CD4-positive, CD25-positive, alpha-beta regulatory T cell (primary cell): ENCODE measurements at regions not wholly inside any gene's neighbourhood (a gene's known extent, or its start where the extent isn't known, plus 50 kb on each side); places are given as distances from the start of the nearest gene placed in this dataset.
"Not testable (repeated sequence)": the region's sequence is repeated elsewhere in the genome, so short reads cannot be mapped to it uniquely, and the experiment has no call there.

Experiments used
- ATAC-seq, 2 donors: fragments of 150-1000 bp; cut with Tn5 transposase; one replicate each; pipeline ENCODE4 v1.10.0; 2021; ENCODE audit warnings: low read depth in 2 of 2, moderate number of reproducible peaks in 2 of 2, moderate library complexity in 1 of 2
- DNase-seq, 3 donors: peaks; one replicate each; pipeline versions ENCODE4 v3.0.0 to v3.0.0-alpha.2; 2012 to 2022; ENCODE audit warnings: mixed read lengths in 1 of 3
- H3K27ac ChIP-seq: one replicate; pipeline ENCODE4 v1.7.0; 2013; ENCODE audit warnings: mild to moderate bottlenecking, low read length; ENCODE audit not compliant: insufficient read depth, poor library complexity, severe bottlenecking
- H3K27me3 ChIP-seq: one replicate; pipeline ENCODE4 v1.7.0; 2013; ENCODE audit warnings: low read length; ENCODE audit not compliant: control insufficient read depth, insufficient read depth
- H3K36me3 ChIP-seq: one replicate; pipeline ENCODE4 v1.7.0; 2013; ENCODE audit warnings: mild to moderate bottlenecking, low read length, moderate library complexity; ENCODE audit not compliant: control insufficient read depth, insufficient read depth
- H3K4me1 ChIP-seq: 2 replicates; pipeline ENCODE4 v1.7.0; 2013; ENCODE audit warnings: mild to moderate bottlenecking, low read length; ENCODE audit not compliant: insufficient read depth, control insufficient read depth, poor library complexity, severe bottlenecking
- H3K4me3 ChIP-seq: one replicate; pipeline ENCODE4 v1.7.0; 2013; ENCODE audit warnings: low read depth, mild to moderate bottlenecking, low read length, moderate library complexity
- H3K9me3 ChIP-seq, 2 experiments: 1 replicate in 1 of 2; 2 replicates in 1 of 2; pipeline ENCODE4 v1.7.0; 2013; ENCODE audit warnings: low read length in 2 of 2, mild to moderate bottlenecking in 1 of 2, moderate library complexity in 1 of 2; ENCODE audit not compliant: control insufficient read depth in 2 of 2
- H3K27ac Mint-ChIP-seq, 3 donors: one replicate each; pipeline ENCODE4 v1.8.0; 2020 to 2022; ENCODE audit warnings: mild to moderate bottlenecking in 3 of 3, mixed read lengths in 3 of 3, moderate library complexity in 2 of 3
- H3K27me3 Mint-ChIP-seq: one replicate; pipeline ENCODE4 v1.8.0; 2022; ENCODE audit warnings: mild to moderate bottlenecking, mixed read lengths
- H3K36me3 Mint-ChIP-seq: one replicate; pipeline ENCODE4 v1.8.0; 2020; ENCODE audit warnings: mixed read lengths
- H3K4me1 Mint-ChIP-seq, 4 donors: one replicate each; pipeline ENCODE4 v1.8.0; 2020 to 2022; ENCODE audit warnings: mixed read lengths in 4 of 4, mild to moderate bottlenecking in 1 of 4
- H3K4me3 Mint-ChIP-seq, 4 donors: one replicate each; pipeline ENCODE4 v1.8.0; 2020 to 2022; ENCODE audit warnings: mild to moderate bottlenecking in 4 of 4, mixed read lengths in 4 of 4, moderate library complexity in 3 of 4
- H3K9me3 Mint-ChIP-seq, 7 donors: one replicate each; pipeline ENCODE4 v1.8.0; 2020 to 2022; ENCODE audit warnings: mixed read lengths in 7 of 7, mild to moderate bottlenecking in 3 of 7, moderate library complexity in 2 of 7

DNA sequence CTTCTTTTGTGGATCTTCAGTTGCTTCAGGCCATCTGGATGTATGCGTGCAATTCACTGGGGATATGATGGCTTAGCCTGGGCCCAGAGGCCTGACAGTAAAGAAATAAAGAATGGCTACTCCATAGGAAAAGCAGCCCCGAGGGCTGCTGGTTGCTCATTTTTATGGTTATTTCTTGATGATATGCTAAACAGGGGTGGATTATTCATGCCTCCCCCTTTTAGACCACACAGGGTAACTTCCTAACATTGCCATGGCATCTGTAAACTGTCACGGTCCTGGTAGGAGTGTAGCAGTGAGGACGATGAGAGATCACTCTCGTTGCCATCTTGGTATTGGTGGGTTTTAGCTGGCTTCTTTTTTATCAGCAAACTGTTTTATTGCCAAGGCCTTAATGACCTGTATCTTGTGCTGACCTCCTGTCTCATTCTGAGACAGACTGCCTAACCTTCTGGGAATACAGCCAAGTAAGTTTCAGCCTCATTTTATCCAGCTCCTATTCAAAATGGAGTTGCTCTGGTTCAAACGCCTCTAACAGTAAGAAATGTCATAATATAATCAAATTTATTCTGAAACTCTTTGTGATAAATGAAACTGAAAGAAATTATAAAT is 60.5 kb downstream of the DSEL start:
- Histone ChIP-seq H3K27ac (no peak overlapping the region), H3K36me3 (no peaks in the 10 kb centered on the region), H3K4me1 (no peaks in the 10 kb centered on the region), H3K4me3 (no peak overlapping the region), H3K27me3 (no peaks in the 10 kb centered on the region), H3K9me3 (no peaks in the 10 kb centered on the region)
- H3K27me3 Mint-ChIP-seq: no peaks in the 10 kb centered on the region
- no peak overlapping the region for H3K27ac Mint-ChIP-seq
- no peak for ATAC-seq
- H3K36me3 Mint-ChIP-seq: no peaks in the 10 kb centered on the region
- no peak for DNase-seq
- peaks cover 0 to 10% (median 3%) of the 10 kb centered on the region in 7 donors for H3K9me3 Mint-ChIP-seq
- no peaks in the 10 kb centered on the region for H3K4me1 Mint-ChIP-seq
- no peak overlapping the region for H3K4me3 Mint-ChIP-seq

DNA sequence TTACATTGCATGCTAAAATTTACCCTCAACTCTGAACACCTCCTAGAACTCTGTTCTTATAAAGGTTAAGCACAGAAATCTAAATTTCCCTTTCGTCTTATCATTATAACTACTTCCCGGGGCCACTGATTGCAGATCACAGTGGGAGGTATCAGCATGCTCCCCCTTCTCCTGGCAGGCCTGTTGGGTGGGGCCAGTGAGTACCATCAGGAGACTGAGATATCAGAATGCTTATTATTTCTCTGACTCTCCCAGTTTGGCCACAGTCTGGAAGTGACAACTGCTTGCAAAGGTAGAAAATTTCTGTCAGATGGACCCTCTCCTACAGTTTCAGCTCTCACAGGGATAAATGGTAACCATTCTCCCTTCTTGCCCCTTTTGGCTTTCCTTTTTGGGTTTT is 62.6 kb downstream of the DSEL start:
- Mint-ChIP-seq H3K4me1 (no peaks in the 10 kb centered on the region), H3K4me3 (no peak overlapping the region), H3K9me3 (peaks cover 1 to 14% (median 6%) of the 10 kb centered on the region in 7 donors), H3K27me3 (no peaks in the 10 kb centered on the region), H3K27ac (no peak overlapping the region), H3K36me3 (no peaks in the 10 kb centered on the region)
- no peak for DNase-seq
- H3K4me3 ChIP-seq: no peak overlapping the region
- no peaks in the 10 kb centered on the region for H3K36me3 ChIP-seq
- no peaks in the 10 kb centered on the region for H3K4me1 ChIP-seq
- H3K27ac ChIP-seq: no peak overlapping the region
- H3K27me3 ChIP-seq: no peaks in the 10 kb centered on the region
- ATAC-seq: no peak
- no peaks in the 10 kb centered on the region for H3K9me3 ChIP-seq

DNA sequence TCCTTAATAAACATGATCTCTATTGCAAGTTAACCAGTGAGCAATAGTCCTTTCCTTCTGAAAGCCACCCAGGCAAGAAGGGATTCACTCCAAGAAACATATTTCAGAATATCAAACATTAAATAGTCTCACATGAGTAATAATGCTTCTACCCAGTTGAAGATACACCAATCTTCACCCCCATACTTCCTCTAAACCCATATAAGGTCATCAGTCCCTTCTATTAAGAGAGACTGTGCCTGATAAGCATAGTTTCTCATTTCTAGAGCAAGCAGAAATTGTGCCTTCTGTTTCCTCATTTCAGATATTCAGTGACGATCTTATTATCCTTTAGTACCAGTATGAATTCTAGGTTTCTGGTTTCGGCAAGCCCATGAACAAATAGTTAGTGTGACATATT is 64.6 kb downstream of the DSEL start:
- H3K36me3 ChIP-seq: no peaks in the 10 kb centered on the region
- H3K4me1 ChIP-seq: no peaks in the 10 kb centered on the region
- no peaks in the 10 kb centered on the region for H3K9me3 ChIP-seq
- no peaks in the 10 kb centered on the region for H3K27me3 Mint-ChIP-seq
- no peaks in the 10 kb centered on the region for H3K36me3 Mint-ChIP-seq
- DNase-seq (no peak), ATAC-seq (no peak)
- H3K4me3 ChIP-seq: no peak overlapping the region
- no peaks in the 10 kb centered on the region for H3K4me1 Mint-ChIP-seq
- no peaks in the 10 kb centered on the region for H3K27me3 ChIP-seq
- H3K4me3 Mint-ChIP-seq: no peak overlapping the region
- no peak overlapping the region for H3K27ac ChIP-seq
- no peak overlapping the region for H3K27ac Mint-ChIP-seq
- peaks cover 4 to 18% (median 8%) of the 10 kb centered on the region in 7 donors for H3K9me3 Mint-ChIP-seq

DNA sequence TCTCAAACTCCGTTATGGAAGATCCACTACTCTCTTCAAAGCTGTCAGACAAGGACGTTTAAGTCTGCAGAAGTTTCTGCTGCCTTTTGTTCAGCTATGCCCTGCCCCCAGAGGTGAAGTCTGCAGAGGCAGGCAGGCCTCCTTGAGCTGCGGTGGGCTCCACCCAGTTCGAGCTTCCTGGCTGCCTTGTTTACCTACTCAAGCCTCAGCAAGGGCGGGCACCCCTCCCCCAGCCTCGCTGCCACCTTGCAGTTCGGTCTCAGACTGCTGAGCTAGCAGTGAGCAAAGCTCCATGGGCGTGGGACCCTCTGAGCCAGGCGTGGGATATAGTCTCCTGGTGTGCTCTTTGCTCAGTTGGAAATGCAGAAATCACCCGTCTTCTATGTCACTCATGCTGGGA is 65.4 kb downstream of the DSEL start:
- H3K9me3 ChIP-seq, H3K27ac ChIP-seq, H3K36me3 Mint-ChIP-seq, H3K4me1 Mint-ChIP-seq, H3K27me3 Mint-ChIP-seq, H3K4me1 ChIP-seq, H3K4me3 ChIP-seq, ATAC-seq, H3K4me3 Mint-ChIP-seq, H3K36me3 ChIP-seq, H3K27me3 ChIP-seq, H3K27ac Mint-ChIP-seq: not testable (repeated sequence)
- DNase-seq: peak in 2 of 3 donors; percentile 8 to 19
- H3K9me3 Mint-ChIP-seq: peaks cover 4 to 21% (median 8%) of the 10 kb centered on the region in 7 donors

DNA sequence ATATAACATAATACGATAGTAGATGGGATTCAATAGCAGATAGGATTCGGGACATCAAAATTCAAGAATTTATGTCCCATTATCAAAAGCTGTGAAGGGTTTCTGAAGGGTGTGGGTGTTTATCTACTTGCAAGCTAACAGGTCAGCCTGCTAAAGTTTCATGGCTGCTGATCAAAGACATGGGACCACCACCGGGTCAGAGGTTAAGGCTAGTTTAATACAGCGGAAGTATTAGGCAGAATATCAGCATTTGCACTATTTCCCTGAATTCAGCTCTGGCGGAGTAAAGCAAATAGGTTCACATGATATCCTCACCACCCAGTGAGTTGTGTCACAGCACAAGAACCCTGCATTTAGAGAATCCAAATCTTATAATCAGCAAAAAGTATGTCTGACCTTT is 82.5 kb downstream of the DSEL start:
- H3K4me3 Mint-ChIP-seq: no peak overlapping the region
- no peaks in the 10 kb centered on the region for H3K27me3 Mint-ChIP-seq
- no peak overlapping the region for H3K27ac ChIP-seq
- H3K9me3 Mint-ChIP-seq: peaks cover 0 to 17% (median 4%) of the 10 kb centered on the region in 7 donors
- H3K4me1 Mint-ChIP-seq: no peaks in the 10 kb centered on the region
- no peaks in the 10 kb centered on the region for H3K27me3 ChIP-seq
- H3K9me3 ChIP-seq: peaks cover 0 to 1% of the 10 kb centered on the region in 2 experiments
- H3K27ac Mint-ChIP-seq: no peak overlapping the region
- H3K4me1 ChIP-seq: no peaks in the 10 kb centered on the region
- ATAC-seq: no peak
- no peak overlapping the region for H3K4me3 ChIP-seq
- DNase-seq: no peak
- no peaks in the 10 kb centered on the region for H3K36me3 ChIP-seq
- H3K36me3 Mint-ChIP-seq: no peaks in the 10 kb centered on the region

DNA sequence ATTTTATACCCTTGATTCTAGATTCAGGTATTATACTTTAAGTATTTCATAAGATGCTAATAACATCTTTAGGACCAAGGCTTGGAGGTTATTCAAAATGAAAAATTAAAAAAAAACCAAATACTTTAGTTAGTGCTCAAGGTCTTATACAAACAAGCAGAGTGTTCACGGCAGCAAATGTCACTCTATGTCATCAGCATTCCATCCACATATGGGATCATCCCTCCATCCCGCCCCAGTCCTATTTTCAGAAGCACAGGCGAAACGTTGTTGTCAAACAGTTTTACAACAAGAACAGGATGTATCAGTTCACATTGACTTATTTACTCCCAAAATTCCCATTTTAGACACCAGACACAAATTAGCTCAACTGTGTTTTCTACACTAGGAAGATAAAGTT is 83.7 kb downstream of the DSEL start:
- Histone ChIP-seq H3K9me3 (peaks cover 0 to 1% of the 10 kb centered on the region in 2 experiments), H3K27me3 (no peaks in the 10 kb centered on the region), H3K36me3 (no peaks in the 10 kb centered on the region), H3K4me1 (no peaks in the 10 kb centered on the region), H3K27ac (no peak overlapping the region), H3K4me3 (no peak overlapping the region)
- Mint-ChIP-seq H3K27ac (no peak overlapping the region), H3K27me3 (no peaks in the 10 kb centered on the region), H3K4me1 (no peaks in the 10 kb centered on the region), H3K4me3 (no peak overlapping the region), H3K9me3 (peaks cover 0 to 9% (median 4%) of the 10 kb centered on the region in 7 donors), H3K36me3 (no peaks in the 10 kb centered on the region)
- DNase-seq: no peak
- no peak for ATAC-seq

DNA sequence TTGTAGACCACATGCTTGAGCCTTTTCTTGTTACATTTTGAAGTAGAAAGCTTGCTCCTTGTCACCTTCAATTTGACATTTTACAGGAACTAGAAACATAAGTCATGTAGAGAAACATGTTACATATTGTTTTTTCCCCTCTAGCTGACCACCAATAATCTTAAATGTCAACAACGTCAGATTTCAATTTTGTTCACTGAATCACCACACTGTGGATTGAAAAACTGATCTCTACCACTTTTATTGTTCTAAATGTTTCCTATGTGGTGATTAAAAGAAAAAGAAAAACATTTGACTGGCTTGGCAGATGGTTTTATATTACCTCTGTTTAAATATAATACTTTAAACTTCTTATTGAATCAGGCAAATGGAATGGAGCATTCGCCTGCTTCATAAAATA is 87.7 kb downstream of the DSEL start:
- H3K27ac ChIP-seq: no peak overlapping the region
- H3K4me1 Mint-ChIP-seq: no peaks in the 10 kb centered on the region
- H3K36me3 ChIP-seq: no peaks in the 10 kb centered on the region
- H3K4me3 ChIP-seq: no peak overlapping the region
- H3K27me3 ChIP-seq: no peaks in the 10 kb centered on the region
- peaks cover 0 to 4% (median 0%) of the 10 kb centered on the region in 7 donors for H3K9me3 Mint-ChIP-seq
- H3K9me3 ChIP-seq: no peaks in the 10 kb centered on the region
- DNase-seq (no peak), ATAC-seq (no peak)
- H3K27me3 Mint-ChIP-seq: no peaks in the 10 kb centered on the region
- no peak overlapping the region for H3K27ac Mint-ChIP-seq
- H3K36me3 Mint-ChIP-seq: no peaks in the 10 kb centered on the region
- no peak overlapping the region for H3K4me3 Mint-ChIP-seq
- no peaks in the 10 kb centered on the region for H3K4me1 ChIP-seq

DNA sequence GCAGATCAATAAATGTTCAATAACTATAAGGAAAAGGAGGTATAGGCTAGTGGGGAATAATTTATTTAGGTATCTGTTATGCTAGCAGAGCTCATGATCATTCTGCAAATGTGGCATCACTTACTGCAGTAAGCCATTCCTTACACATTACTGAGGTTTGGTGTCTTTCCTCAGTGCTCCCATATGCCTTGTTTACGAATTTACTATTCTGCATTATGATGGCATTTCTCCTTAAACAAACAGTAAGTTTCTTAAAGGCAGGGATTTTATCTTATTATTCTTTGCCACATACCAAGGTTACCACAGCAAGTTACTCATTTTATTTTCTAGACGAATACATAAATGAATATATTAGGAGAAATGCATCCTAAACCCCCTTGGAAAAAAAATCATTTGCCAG is 88.4 kb downstream of the DSEL start:
- no peaks in the 10 kb centered on the region for H3K27me3 Mint-ChIP-seq

More for the DNA sequence above, 88.4 kb downstream of the DSEL start:
- Histone ChIP-seq H3K27ac (no peak overlapping the region), H3K4me3 (no peak overlapping the region), H3K27me3 (no peaks in the 10 kb centered on the region), H3K4me1 (no peaks in the 10 kb centered on the region), H3K36me3 (no peaks in the 10 kb centered on the region), H3K9me3 (no peaks in the 10 kb centered on the region)
- DNase-seq (no peak), ATAC-seq (no peak)
- H3K27ac Mint-ChIP-seq: no peak overlapping the region
- no peak overlapping the region for H3K4me3 Mint-ChIP-seq
- H3K36me3 Mint-ChIP-seq: no peaks in the 10 kb centered on the region
- H3K4me1 Mint-ChIP-seq: no peaks in the 10 kb centered on the region
- H3K9me3 Mint-ChIP-seq: peaks cover 0 to 4% (median 0%) of the 10 kb centered on the region in 7 donors
